GM19397 (cell line): ENCODE measurements at regions not wholly inside any gene's neighbourhood (a gene's known extent, or its start where the extent isn't known, plus 50 kb on each side); places are given as distances from the start of the nearest gene placed in this dataset.

ENCODE experiments used
- ATAC-seq: cut with Tn5 transposase; IDR thresholded peaks from one replicate; pipeline ENCODE4 v1.9.1; 2021; ENCODE audit warnings: mild to moderate bottlenecking, moderate library complexity; ENCODE audit not compliant: unreplicated experiment

GRCh38 chr18:44186001-44186400, 494.7 kb upstream of the SETBP1 start:
- ATAC-seq = no peak

- ATAC-seq = no peak
Observed at GRCh38 chr18:44187090-44187489, 493.6 kb upstream of the SETBP1 start.

GRCh38 chr18:44195394-44196140, 485.1 kb upstream of the SETBP1 start:
- no peak for ATAC-seq

GRCh38 chr18:44197832-44198611, 482.7 kb upstream of the SETBP1 start:
- ATAC-seq = no peak

GRCh38 chr18:44198612-44199284, 481.9 kb upstream of the SETBP1 start:
- no peak for ATAC-seq

- ATAC-seq = no peak
Observed at GRCh38 chr18:44213293-44213692, 467.4 kb upstream of the SETBP1 start.

- ATAC-seq = no peak
Observed at GRCh38 chr18:44214396-44214795, 466.3 kb upstream of the SETBP1 start.

GRCh38 chr18:44216169-44216568, 464.5 kb upstream of the SETBP1 start:
- no peak for ATAC-seq

GRCh38 chr18:44227501-44227900, 453.2 kb upstream of the SETBP1 start:
- no peak for ATAC-seq

GRCh38 chr18:44229693-44230108, 451.0 kb upstream of the SETBP1 start:
- no peak for ATAC-seq

- no peak for ATAC-seq
Observed at GRCh38 chr18:44231936-44232335, 448.8 kb upstream of the SETBP1 start.

- ATAC-seq = no peak
Observed at GRCh38 chr18:44232500-44232899, 448.2 kb upstream of the SETBP1 start.

GRCh38 chr18:44238454-44238853, 442.2 kb upstream of the SETBP1 start:
- ATAC-seq = no peak

- ATAC-seq = no peak
Observed at GRCh38 chr18:44238911-44239310, 441.8 kb upstream of the SETBP1 start.

- ATAC-seq = no peak
Observed at GRCh38 chr18:44241020-44241419, 439.7 kb upstream of the SETBP1 start.

GRCh38 chr18:44245019-44245418, 435.7 kb upstream of the SETBP1 start:
- no peak for ATAC-seq

GRCh38 chr18:44246001-44246400, 434.7 kb upstream of the SETBP1 start:
- no peak for ATAC-seq

- ATAC-seq = no peak
Observed at GRCh38 chr18:44258086-44258485, 422.6 kb upstream of the SETBP1 start.

GRCh38 chr18:44258576-44258975, 422.1 kb upstream of the SETBP1 start:
- no peak for ATAC-seq

- no peak for ATAC-seq
Observed at GRCh38 chr18:44259610-44260009, 421.1 kb upstream of the SETBP1 start.

- no peak for ATAC-seq
Observed at GRCh38 chr18:44265437-44265836, 415.3 kb upstream of the SETBP1 start.

GRCh38 chr18:44273298-44273697, 407.4 kb upstream of the SETBP1 start:
- no peak for ATAC-seq
